OCI-LY1 (cell line): ENCODE measurements at regions not wholly inside any gene's neighbourhood (a gene's known extent, or its start where the extent isn't known, plus 50 kb on each side); places are given as distances from the start of the nearest gene placed in this dataset.

Experiments
- H2AFZ ChIP-seq: fragments of 200-600 bp; sonication (generic), shearing (Covaris generic); 2 replicates; pipeline ENCODE4 v1.6.0; 2014; ENCODE audit warnings: antibody characterized with exemption, mild to moderate bottlenecking, low read length
- H3F3A ChIP-seq: fragments of 200-600 bp; sonication (generic), shearing (Covaris generic); 2 replicates; pipeline ENCODE4 v1.6.0; 2014; ENCODE audit warnings: mild to moderate bottlenecking, antibody characterized with exemption, low read length, moderate library complexity; ENCODE audit not compliant: insufficient read depth
- H3K27ac ChIP-seq: fragments of 200-600 bp; sonication (generic); 2 replicates; pipeline ENCODE4 v1.5.1; 2014; ENCODE audit warnings: low read length, mixed run types, mild to moderate bottlenecking, low read depth; ENCODE audit not compliant: poor library complexity, severe bottlenecking
- H3K27me3 ChIP-seq: fragments of 200-600 bp; sonication (generic); 2 replicates; pipeline ENCODE4 v1.6.0; 2014; ENCODE audit warnings: antibody characterized with exemption, mild to moderate bottlenecking, low read length, moderate library complexity; ENCODE audit not compliant: insufficient read depth
- H3K36me3 ChIP-seq: fragments of 200-600 bp; sonication (generic); 2 replicates; pipeline ENCODE4 v1.6.1; 2014; ENCODE audit warnings: mild to moderate bottlenecking, antibody characterized with exemption, low read length, moderate library complexity, mixed read lengths; ENCODE audit not compliant: insufficient read depth
- H3K4me1 ChIP-seq: fragments of 200-600 bp; sonication (generic); 2 replicates; pipeline ENCODE4 v1.5.1; 2014; ENCODE audit warnings: mild to moderate bottlenecking, low read length, moderate library complexity; ENCODE audit not compliant: insufficient read depth, severe bottlenecking
- H3K4me2 ChIP-seq: fragments of 200-600 bp; sonication (generic), shearing (Covaris generic); 2 replicates; pipeline ENCODE4 v1.6.1; 2014; ENCODE audit warnings: low read length
- H3K4me3 ChIP-seq: fragments of 200-600 bp; sonication (generic); 2 replicates; pipeline ENCODE4 v1.5.1; 2014; ENCODE audit warnings: low read length, low read depth, mild to moderate bottlenecking, mixed read lengths; ENCODE audit not compliant: poor library complexity, severe bottlenecking
- H3K79me2 ChIP-seq: fragments of 200-600 bp; shearing (Covaris generic); 2 replicates; pipeline ENCODE4 v1.6.1; 2016; ENCODE audit warnings: mixed run types, low read length, mixed read lengths; ENCODE audit not compliant: insufficient read depth
- H3K9ac ChIP-seq: fragments of 200-600 bp; sonication (generic), shearing (Covaris generic); 2 replicates; pipeline ENCODE4 v1.6.1; 2014; ENCODE audit warnings: mild to moderate bottlenecking, low read length, mixed read lengths
- H3K9me2 ChIP-seq: fragments of 200-600 bp; sonication (generic), shearing (Covaris generic); 2 replicates; pipeline ENCODE4 v1.6.1; 2014; ENCODE audit warnings: low read depth, mild to moderate bottlenecking, low read length, mixed read lengths
- H3K9me3 ChIP-seq: fragments of 200-600 bp; shearing (Covaris generic); 2 replicates; pipeline ENCODE4 v1.6.1; 2014; ENCODE audit warnings: low read length, mixed read lengths
- H4K20me1 ChIP-seq: fragments of 200-600 bp; sonication (generic), shearing (Covaris generic); 2 replicates; pipeline ENCODE4 v1.6.0; 2016; ENCODE audit warnings: mild to moderate bottlenecking, low read length; ENCODE audit not compliant: insufficient read depth
- EZH2 ChIP-seq: fragments of 200-600 bp; sonication (generic), shearing (Covaris generic); IDR thresholded peaks from 2 replicates; pipeline ENCODE4 v1.8.0; 2017; ENCODE audit warnings: borderline replicate concordance, mixed run types, mild to moderate bottlenecking, antibody characterized with exemption, low read length, moderate library complexity, mixed read lengths
- TF ChIP-seq, protein P1 (sequence below): fragments of 200-600 bp; sonication (generic), shearing (Covaris generic); IDR thresholded peaks from 2 replicates; pipeline ENCODE4 v1.5.1; 2017; ENCODE audit warnings: mild to moderate bottlenecking, antibody characterized with exemption, low read length, moderate library complexity, mixed read lengths

DNA sequence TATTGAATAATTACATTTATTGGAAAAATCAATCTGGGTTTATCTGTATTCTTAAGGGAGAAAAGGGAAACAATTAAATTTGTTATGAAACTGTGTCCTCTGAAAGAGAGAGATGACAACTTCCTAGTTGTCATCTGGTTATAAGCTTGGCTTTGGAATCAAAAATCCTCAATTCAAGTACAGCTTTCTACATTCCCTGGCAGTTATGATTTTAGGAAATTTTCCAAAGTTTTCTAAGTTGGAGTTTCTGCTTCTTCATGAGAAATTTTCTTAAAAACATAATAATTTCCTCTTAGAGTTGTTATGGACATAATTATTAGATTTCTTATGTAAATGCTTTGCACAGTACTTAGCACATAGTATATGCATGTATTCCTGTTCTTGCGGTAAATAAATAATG is 625.6 kb upstream of the SLC39A10 start:
- no peaks in the 10 kb centered on the region for H3K4me1 ChIP-seq
- H3K9me3 ChIP-seq = no peaks in the 10 kb centered on the region
- no peaks in the 10 kb centered on the region for H4K20me1 ChIP-seq
- H3K9ac ChIP-seq = no peak overlapping the region
- no peak overlapping the region for H2AFZ ChIP-seq
- H3K27me3 ChIP-seq = no peaks in the 10 kb centered on the region
- no peak overlapping the region for H3K4me3 ChIP-seq
- TF ChIP-seq EZH2 = no peak
- TF ChIP-seq, protein P1, sequence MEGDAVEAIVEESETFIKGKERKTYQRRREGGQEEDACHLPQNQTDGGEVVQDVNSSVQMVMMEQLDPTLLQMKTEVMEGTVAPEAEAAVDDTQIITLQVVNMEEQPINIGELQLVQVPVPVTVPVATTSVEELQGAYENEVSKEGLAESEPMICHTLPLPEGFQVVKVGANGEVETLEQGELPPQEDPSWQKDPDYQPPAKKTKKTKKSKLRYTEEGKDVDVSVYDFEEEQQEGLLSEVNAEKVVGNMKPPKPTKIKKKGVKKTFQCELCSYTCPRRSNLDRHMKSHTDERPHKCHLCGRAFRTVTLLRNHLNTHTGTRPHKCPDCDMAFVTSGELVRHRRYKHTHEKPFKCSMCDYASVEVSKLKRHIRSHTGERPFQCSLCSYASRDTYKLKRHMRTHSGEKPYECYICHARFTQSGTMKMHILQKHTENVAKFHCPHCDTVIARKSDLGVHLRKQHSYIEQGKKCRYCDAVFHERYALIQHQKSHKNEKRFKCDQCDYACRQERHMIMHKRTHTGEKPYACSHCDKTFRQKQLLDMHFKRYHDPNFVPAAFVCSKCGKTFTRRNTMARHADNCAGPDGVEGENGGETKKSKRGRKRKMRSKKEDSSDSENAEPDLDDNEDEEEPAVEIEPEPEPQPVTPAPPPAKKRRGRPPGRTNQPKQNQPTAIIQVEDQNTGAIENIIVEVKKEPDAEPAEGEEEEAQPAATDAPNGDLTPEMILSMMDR = no peak
- H3F3A ChIP-seq = no peaks in the 10 kb centered on the region
- no peaks in the 10 kb centered on the region for H3K79me2 ChIP-seq
- H3K9me2 ChIP-seq = no peaks in the 10 kb centered on the region
- H3K36me3 ChIP-seq = no peaks in the 10 kb centered on the region
- no peak overlapping the region for H3K27ac ChIP-seq
- H3K4me2 ChIP-seq = no peak overlapping the region

DNA sequence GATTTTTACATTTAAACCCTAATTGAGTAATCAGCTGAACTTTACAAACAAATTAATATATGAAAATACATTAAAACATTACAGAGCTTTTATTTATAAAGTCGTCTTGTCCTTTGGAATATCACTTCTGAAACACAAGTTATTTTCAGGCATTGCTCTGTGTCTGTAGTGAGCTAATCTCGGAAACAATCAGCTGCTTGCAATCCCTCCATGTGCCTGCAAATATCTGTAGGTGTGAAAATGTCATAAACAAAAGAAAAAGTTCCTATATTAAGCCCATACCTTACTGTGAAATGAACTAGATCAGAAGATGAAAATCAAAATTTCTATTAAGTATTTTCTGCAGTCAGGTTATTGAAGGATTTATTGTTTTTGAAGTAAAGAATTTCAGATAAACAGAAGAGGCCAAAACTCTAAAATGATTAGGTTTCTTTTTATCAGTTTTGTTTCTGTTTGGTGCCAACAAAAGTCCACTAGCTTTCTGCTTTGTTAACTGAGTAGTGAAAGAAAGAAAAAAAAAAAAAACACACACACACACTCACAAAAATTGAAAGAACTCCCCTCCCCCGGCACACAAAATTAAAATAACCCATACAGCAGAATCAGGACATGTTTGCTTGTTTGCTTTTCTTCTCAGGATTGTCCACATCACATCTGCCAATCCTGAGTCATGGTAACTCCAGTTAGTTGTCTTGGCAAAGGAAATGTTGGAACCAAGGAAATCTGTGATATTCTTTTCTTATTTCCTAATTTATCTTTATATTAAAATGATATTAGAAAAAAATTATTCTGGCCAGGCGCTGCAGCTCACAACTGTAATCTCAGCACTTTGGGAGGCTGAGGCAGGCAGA is 627.0 kb upstream of the SLC39A10 start:
- Histone ChIP-seq H3K9ac (no peak overlapping the region), H3F3A (no peaks in the 10 kb centered on the region), H3K27ac (no peak overlapping the region), H2AFZ (no peak overlapping the region), H3K9me3 (no peaks in the 10 kb centered on the region), H3K4me1 (no peaks in the 10 kb centered on the region), H3K36me3 (no peaks in the 10 kb centered on the region), H3K4me3 (no peak overlapping the region), H3K9me2 (no peaks in the 10 kb centered on the region), H3K4me2 (no peak overlapping the region), H3K27me3 (no peaks in the 10 kb centered on the region), H3K79me2 (no peaks in the 10 kb centered on the region), H4K20me1 (no peaks in the 10 kb centered on the region)
- TF ChIP-seq, protein P1 = no peak
- TF ChIP-seq EZH2 = no peak

DNA sequence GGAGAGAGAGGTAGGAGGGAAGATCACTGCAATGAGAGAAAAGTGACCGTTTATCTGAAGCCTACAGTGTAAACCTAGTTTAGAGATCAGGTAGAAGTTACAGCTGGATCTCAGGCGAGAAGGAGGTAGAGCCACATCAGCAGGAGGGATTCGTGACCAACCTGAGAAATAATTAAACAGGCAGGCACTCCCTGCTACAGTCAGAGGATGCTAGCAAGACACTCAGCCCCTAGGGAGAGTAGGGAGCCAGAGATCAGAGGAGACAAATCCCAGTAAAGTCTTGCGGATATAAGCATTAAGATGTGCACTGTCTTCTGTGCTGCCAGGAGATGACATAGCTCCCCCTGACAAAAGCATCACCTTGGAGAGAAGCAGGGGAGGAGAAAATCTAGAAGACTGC is 629.1 kb upstream of the SLC39A10 start:
- Histone ChIP-seq H3K9ac (no peak overlapping the region), H3K27me3 (no peaks in the 10 kb centered on the region), H2AFZ (no peak overlapping the region), H3K9me3 (no peaks in the 10 kb centered on the region), H3K4me1 (no peaks in the 10 kb centered on the region), H3F3A (no peaks in the 10 kb centered on the region), H3K4me2 (no peak overlapping the region), H3K4me3 (no peak overlapping the region), H3K9me2 (no peaks in the 10 kb centered on the region), H3K79me2 (no peaks in the 10 kb centered on the region), H4K20me1 (no peaks in the 10 kb centered on the region), H3K36me3 (no peaks in the 10 kb centered on the region), H3K27ac (no peak overlapping the region)
- TF ChIP-seq, protein P1 = no peak
- TF ChIP-seq EZH2 = no peak
